HG02798 (cell line): ENCODE measurements at regions not wholly inside any gene's neighbourhood (a gene's known extent, or its start where the extent isn't known, plus 50 kb on each side); places are given as distances from the start of the nearest gene placed in this dataset.

Source experiments
- ATAC-seq: cut with Tn5 transposase; IDR thresholded peaks from one replicate; pipeline ENCODE4 v1.9.1; 2021; ENCODE audit warnings: mild to moderate bottlenecking; ENCODE audit not compliant: unreplicated experiment, poor library complexity

DNA sequence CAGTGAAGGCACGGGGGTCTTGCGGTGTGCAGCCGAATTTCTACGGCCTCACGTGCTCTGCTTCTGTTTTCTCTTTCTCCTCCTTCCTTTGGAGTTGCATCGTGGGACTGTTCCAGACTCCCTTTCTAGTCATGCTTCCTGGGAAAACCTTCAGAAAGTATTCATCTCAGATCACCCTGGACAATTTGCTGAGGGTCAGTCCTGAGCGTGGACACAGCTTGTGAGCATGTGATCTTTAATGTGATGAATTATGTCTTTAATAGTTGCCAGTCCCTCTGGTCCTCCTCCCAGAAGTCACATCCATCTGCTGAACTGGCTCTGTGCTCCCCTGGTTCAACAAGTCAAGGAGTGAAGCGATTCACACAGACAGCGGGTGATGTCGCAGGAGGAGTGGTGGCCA, 145.0 kb upstream of the PDE10A start:
- no peak for ATAC-seq

DNA sequence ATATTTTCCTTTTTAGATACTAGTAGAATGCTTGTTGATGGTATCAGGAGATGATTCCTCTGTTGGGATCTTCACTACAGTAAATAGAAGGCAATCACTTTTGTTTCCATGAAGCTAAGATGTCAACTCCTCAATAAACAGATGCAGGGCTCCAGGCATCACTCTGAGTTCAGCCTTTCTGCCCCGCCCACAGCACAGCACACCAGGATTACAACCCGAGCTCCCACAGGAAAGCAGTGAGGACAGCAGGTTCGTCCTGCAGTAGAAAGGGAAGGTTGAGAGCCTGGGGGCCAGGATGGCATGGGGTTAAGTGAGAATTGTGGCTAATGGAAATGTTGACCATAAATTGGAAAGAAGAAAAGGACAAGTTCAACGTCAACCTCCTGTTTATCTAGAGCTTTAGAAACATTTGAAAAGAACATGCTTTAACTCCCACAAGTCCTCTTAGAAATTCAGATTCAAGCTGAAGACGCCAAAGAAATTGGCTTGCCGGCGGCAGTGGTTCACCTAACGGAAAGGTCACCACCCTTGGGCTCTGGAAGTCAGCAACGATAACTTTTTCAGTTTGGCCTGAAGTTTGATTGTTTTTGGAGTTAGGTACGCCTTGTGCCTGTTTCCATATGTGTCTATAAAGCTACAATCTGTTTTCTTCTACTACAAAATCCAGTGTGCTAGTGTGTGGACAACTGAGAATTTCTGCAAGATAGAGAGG, 144.4 kb upstream of the PDE10A start:
- no peak for ATAC-seq

DNA sequence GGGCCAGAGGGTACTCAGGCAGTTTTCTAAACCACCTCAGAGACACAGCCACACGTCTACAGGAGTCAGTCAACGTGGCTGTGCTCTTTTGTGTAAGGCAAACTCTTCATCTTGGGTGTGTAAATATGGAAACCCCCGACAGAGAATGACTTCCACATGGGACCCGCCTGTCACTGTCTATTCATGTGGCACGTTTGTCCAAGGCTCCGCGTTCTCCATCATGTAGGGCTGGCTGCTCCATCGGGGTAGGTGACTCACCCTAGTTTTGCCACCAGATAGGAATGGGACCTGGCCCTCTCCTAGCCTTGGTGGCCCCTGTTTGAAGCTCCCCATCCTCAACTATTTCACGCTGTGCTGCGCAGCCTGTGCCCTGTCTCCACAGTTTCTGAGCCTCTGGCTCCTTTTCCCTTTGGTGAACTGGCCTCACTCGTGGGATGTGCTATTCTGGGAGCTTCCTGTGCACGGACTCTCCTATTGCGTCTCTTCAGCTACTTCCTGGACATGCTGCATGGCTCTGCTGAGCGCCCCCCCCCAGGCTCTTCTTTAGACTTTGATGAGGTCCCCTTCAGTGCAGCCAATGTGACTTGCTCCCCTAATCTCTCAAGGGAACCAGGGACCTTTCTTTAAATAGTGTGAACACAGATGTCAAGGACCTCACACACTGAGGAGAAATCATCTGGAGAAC, 143.2 kb upstream of the PDE10A start:
- ATAC-seq, result no peak

DNA sequence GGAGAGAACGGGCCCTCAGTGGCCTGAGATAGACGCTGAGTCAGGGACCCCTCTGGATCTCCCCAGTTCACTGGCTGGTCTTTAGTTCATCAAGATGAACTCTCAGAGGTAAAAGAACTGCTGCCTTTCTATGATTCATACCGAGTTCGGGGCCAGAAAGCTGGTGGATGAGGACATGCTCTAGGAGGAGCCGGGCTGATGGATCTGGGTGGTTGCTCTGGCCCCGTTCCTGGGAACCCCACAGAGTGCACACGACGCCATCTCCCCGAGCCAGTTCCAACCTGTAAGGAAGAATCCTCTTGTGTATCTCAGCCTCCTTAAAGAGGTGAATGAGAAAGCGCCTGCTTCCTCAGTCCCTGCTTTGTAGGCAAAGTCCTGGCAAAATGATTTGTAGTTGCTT, 142.6 kb upstream of the PDE10A start:
- no peak for ATAC-seq

DNA sequence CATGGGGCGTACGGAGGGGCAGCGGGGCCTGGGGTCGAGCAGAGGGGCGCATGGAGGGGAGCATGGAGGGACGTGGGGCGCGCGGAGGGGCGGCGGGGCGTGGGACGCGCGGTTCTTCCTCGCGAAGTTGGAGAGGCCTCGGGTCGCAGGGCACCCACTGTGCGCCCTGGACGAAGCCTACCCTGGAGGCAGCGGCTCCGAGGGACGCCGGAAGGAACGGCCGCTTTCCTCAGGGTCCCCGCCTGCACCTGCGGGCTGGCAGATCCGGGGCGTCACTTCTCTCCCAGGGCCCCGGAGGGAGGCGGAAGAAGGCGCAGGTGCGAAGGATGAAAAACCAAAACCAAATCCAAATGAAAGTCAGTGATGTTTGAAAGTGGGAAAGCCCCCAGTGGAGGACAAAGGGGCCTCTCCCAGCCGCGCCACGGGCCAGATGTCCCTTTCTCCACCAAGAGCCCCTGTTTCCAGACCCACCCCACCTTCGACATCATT, 142.1 kb upstream of the PDE10A start:
- no peak for ATAC-seq

DNA sequence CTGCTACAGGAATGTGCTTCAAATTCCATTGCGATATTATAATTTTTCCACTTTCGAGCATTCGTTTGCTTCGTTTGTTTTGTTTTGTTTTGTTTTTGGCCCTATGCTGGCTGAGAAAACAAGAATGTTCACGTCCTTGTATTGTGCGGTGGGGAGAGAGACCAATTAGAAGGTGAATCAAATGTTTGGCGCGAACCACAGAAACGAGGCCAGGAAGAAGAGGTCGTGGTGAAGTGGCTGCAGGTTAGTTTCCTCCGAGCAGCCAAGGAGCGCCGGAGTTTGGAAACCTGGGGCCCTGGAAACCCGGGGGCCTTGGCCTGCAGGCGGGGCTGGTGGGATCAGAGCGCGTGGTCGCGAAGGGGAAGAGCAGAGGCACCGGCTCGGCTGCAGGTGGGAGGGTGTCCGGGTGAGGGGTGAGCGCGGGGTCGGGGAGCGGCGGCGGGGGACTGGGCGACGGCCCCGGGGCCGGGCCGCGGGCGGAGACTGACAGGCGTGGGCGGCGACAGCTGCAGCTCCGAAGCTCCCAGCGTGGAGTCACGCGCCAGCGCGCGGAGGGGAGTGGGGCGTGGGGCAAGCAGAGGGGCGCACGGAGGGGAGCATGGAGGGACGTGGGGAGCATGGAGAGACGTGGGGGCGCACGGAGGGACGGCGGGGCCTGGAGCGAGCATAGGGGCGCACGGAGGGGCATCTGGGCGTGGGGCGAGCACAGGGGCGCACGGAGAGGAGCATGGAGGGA, 141.5 kb upstream of the PDE10A start:
- no peak for ATAC-seq

DNA sequence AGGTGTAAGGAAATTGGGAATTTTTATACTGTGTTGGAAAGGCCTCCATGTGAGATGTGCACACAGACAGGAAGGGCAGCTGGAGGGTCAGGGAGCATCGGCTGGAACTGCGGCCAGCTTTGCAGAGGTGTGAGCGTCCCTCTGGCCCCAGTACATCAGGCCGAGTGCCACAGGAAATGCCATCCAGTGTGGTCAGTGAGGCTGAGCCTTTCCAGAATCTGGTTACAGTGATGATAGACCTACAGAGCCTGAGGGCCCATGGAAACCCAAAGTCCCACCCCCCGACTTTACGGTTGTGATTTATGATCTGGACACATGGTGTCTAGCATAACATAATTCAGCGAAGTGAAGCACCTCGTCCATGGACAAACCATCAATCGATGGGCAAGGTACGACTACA, 137.3 kb upstream of the PDE10A start:
- no peak for ATAC-seq

DNA sequence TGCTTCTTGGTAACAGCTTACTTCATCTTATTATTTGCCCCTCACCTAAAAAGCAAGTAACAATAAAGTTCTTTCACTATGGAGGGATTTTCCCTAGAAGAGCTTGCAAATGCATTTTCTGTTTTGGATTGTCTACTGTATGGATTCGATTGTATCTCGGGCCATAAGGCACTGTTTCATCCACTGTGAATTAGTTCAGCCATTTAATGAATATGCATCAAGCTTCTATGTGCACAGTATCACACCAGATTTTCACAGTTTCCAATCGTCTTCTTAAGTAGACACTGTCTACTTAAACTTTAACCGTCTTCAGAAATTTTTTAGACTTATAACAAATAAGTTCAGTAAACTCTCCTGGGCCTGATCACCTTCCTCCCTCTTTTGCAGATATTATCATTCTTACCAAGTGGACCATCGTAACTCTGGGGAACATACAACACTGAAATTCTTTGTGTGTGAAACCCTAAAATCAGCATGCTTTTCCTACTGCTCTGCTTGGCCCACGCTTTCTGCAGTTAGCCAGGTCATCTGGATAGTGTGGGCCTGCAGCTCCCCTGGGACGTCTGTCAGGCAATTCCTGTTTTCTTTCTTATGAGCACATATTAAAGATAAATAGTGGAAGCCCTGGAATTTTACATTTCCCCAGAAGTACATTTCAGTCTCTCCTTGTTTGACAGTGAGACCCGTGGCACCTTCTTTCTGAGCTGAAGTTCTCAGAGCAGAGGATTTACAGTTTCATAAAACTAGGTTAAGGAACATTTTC, 136.5 kb upstream of the PDE10A start:
- no peak for ATAC-seq

DNA sequence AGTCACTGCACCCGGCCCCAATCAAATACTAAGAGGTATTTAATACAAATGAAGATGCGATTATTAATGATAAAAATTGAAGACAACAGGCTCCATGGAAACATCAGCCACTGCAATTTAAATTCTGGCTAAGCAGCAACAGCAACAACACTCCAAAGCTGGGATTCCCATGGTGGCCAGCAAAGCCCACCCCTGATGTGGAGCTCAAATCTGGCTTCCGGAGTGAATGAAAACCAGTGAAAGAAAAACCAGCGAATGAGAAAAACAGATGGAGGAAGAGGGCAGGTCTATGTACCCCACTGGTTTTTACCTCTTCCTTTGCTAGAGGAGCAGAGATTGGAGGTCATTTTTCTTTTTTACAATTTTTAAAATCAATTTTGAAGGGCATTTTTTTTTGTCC, 135.9 kb upstream of the PDE10A start:
- no peak for ATAC-seq

DNA sequence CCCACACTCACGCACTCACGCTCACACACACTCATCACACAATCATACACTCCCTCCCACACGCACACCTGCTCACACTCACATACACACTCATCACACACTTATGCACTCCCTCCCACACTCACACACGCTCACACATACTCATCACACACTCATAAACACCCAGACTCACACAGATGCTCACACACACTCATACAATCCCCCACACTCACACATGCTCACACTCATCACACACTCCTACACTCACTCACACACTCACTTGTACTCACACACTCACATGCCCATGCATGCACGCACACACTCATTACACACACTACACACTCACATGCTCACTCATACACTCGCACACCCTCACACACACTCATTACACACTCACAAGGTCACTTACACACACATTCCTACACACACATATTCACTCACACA, 131.1 kb upstream of the PDE10A start:
- no peak for ATAC-seq

DNA sequence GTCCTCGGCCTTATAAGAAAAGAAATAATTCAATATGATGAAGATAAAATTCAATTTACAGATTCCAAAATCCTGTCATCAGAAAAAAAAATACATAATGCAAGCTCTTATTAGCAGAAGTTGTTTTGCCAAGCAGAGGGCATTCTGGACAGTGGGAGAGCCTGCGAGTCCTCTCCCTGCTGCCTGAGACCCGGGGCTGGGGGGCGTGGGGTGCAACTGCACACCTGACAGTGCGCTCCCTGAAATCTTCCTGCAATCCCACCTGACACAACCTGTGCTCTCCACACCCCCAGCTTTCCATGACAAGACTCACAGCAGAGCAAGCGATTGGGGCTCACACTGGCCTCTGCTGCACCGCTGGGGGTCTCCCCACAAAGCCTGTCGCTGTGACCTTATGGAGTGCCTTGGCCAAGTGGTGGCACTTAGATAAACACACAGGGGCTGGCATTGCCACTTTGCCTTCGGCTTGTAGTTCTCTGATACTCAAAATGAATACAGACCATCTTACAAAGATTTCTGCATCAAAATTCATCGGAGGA, 130.3 kb upstream of the PDE10A start:
- no peak for ATAC-seq

DNA sequence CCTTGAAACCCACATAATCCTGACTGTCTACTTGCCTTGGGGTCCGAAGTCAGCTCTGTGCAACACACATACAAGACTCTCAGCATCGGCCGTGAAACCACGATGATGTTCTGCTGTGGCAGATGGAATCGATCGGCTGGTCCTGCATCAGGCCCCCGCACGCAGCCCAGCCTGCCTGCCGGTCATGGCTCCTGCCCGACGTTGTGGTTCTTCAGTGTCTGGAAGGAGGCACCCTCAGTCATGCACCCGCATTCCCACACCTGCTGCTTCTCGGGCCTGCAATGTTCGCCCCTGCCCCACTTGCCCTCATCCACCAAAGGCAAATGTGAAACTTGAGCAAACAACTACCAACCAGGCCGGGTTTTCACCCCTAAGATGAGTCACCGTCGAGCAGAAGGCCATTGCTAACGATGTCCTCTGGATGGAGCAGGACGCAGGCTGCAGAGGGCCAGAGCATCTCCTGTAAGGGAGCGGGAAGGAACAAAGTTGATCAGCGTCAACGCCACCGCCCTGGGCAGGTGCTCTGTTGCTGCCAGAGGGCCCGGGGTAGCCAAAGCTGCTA, 128.9 kb upstream of the PDE10A start:
- no peak for ATAC-seq

DNA sequence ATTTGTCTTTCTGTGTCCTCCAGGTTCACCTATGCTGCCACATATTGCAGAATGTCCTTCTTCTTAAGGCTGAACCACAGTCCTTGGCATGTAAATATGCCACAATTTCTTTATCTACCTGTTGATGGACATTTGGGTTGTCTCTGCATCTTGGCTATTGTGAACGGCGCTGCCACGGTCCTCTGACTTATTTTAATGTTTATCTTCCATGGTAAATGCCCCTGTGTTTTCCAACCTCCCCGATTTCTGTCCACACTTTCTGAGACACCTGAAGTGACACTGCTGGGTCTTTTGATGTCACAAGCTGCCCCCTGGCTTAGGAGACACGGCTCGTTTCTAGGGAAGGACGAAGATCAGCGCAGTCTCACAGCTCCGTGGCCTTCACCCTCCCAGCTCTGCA, 128.3 kb upstream of the PDE10A start:
- no peak for ATAC-seq

DNA sequence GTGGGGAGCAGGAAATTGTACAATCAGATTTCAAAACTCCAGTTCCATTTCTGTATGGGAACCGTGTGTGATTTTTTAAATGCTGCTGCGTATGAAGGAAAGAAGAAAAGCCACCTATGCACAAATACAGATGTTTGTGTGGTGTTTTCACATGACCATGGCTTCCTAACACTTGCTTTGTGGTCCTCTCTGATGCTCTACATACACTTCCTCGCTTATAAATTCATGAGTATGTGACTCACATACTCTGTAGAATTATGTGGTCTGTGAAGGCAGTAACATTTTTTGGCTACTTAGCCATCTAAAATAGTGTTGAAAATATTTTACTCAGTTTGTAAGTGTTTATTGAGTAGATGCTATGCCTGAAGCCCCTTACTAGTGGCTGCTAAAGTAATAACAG, 119.8 kb upstream of the PDE10A start:
- no peak for ATAC-seq

DNA sequence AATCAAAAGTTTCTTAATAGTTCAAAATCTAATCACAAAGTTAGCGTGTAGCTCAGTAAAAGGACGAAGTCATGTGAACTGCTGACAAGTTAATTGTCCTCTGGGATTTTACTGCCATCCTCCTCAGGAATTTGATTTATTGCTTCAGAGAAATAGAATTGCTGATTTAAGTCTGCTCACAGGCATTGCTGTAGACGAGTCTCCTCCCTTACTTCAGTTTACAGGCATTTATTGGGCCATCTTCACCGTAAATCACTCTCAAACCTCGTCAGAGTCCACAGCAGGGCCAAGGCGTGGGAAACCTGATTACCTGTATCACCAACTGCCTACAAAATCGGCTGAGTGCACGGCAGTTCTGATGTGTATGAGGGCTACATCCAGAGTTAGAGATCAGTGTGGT, 119.1 kb upstream of the PDE10A start:
- ATAC-seq, result no peak

DNA sequence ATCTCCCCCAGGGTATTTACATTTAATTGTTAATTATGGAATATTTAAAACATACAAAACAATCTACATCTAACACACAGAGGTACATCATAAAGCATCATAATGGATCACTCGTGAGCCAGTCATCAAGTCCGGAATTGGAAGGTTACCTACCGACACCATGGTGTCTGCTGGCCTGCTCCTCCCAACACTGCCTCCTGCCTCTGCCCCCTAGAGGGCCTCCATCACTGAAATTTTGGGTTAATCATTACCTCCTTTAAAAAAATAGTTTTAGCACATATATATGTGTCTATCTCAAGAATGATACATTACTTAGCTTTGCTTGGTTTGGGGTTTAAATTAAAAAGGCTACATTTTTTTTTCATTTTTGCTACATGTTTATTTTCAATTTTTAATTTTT, 114.6 kb upstream of the PDE10A start:
- ATAC-seq, result no peak

DNA sequence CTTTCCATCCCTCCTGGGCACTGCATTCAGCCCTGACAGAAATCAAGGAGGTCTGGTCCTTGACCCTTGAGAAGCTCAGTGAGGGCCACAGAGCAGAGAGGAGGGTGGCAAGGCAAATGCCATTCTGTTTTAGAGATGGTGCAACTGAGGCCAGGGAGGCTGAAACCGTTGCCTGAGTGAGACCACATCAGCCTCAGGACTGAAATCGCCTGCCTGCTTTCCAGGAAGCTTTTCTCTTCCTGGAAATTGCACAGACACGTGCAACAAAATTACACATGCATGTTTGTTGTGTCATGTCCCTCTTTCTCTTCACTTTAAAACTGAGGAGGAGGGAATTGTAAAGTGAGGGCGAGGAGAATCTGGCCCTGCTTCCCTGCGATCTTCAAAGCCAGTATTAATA, 113.7 kb upstream of the PDE10A start:
- no peak for ATAC-seq

DNA sequence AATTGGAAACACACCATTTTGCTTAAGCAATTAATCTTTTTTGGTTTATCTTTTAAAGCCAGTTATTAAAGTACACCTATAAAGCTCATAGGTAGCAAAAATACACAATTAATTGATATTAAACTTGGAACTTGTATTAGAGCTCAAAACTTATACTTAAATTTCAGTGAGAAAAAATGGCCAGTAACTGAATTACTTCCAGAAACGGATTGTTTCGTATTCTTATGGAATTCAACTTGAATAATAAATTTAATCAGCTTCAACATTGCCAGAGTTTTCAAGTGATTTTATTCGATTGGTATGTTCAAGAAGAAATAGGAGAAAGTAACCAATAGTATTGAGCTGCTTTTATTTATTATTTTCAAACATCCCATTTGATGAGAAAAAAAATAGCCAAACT, 112.7 kb upstream of the PDE10A start:
- ATAC-seq, result no peak

DNA sequence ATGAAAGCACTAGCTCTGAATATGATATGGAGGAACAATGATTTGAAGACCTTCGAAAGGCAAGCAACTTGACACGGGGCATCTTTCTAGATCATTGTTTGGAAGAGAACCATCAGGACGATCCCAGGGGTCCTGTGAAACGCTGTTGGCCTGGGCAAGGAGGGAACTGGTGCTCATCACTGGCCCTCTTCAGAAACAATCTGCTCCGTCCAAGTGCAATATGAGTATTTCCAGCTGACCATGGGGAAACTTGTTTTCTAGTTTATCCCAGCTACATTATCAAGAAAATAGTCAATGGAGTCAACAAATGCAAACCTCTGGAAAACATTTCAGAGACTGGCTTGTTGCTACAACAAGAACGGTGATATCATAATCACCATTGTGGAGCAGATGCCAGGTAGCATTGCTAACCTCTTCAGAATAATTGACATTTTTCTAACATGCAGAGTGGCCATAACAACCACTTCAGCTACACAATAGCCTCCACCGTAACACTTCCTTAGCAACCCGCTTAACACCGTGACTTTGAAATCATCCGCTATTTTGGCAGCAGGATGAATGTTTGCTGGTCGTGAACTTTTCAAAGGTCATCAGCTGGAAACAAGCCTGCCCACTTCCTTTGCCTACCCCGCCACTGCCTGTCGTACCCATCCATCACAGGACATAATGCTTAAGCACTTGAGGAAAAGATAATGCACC, 112.0 kb upstream of the PDE10A start:
- no peak for ATAC-seq
